Osteocyte (in vitro differentiated cells): ENCODE measurements at regions not wholly inside any gene's neighbourhood (a gene's known extent, or its start where the extent isn't known, plus 50 kb on each side); places are given as distances from the start of the nearest gene placed in this dataset.
"Not testable (repeated sequence)": the region's sequence is repeated elsewhere in the genome, so short reads cannot be mapped to it uniquely, and the experiment has no call there.

Source experiments
- DNase-seq: peaks from one replicate; pipeline ENCODE4 v3.0.0; 2021; ENCODE audit warnings: mixed read lengths; ENCODE audit not compliant: unreplicated experiment; ENCODE audit errors: extremely low spot score
- H3K27ac Mint-ChIP-seq: one replicate; pipeline ENCODE4 v1.8.0; 2021; ENCODE audit warnings: mild to moderate bottlenecking, mixed read lengths; ENCODE audit not compliant: unreplicated experiment
- H3K27me3 Mint-ChIP-seq: one replicate; pipeline ENCODE4 v1.8.0; 2021; ENCODE audit warnings: mixed read lengths; ENCODE audit not compliant: unreplicated experiment
- H3K36me3 Mint-ChIP-seq: one replicate; pipeline ENCODE4 v1.8.0; 2021; ENCODE audit warnings: mixed read lengths; ENCODE audit not compliant: unreplicated experiment
- H3K4me1 Mint-ChIP-seq: one replicate; pipeline ENCODE4 v1.8.0; 2021; ENCODE audit warnings: mixed read lengths; ENCODE audit not compliant: unreplicated experiment
- H3K4me3 Mint-ChIP-seq: one replicate; pipeline ENCODE4 v1.8.0; 2021; ENCODE audit warnings: mild to moderate bottlenecking, moderate library complexity, mixed read lengths; ENCODE audit not compliant: unreplicated experiment
- H3K9me3 Mint-ChIP-seq: one replicate; pipeline ENCODE4 v1.8.0; 2021; ENCODE audit warnings: mixed read lengths; ENCODE audit not compliant: unreplicated experiment
- CTCF ChIP-seq: fragments of 200-600 bp; sonication (generic); IDR thresholded peaks from 2 replicates; pipeline ENCODE4 v1.5.0; 2021; ENCODE audit warnings: antibody characterized with exemption, mild to moderate bottlenecking, moderate library complexity

GRCh38 chr3:28057539-28057938 lies 183.9 kb upstream of the CMC1 start:
- Mint-ChIP-seq H3K27me3 (peaks cover 14% of the 10 kb centered on the region), H3K4me1 (no peaks in the 10 kb centered on the region), H3K36me3 (no peaks in the 10 kb centered on the region), H3K4me3 (no peak overlapping the region), H3K9me3 (no peaks in the 10 kb centered on the region), H3K27ac (no peak overlapping the region)
- TF ChIP-seq CTCF: no peak
- no peak for DNase-seq

- peak overlapping the region; percentile 82 for H3K4me3 Mint-ChIP-seq
- not testable (repeated sequence) for DNase-seq, H3K36me3 Mint-ChIP-seq, H3K4me1 Mint-ChIP-seq, H3K9me3 Mint-ChIP-seq
- peaks cover 14% of the 10 kb centered on the region for H3K27me3 Mint-ChIP-seq
- peak overlapping the region; percentile 85 for H3K27ac Mint-ChIP-seq
Measured at GRCh38 chr3:28059199-28059598, 182.2 kb upstream of the CMC1 start.

DNA sequence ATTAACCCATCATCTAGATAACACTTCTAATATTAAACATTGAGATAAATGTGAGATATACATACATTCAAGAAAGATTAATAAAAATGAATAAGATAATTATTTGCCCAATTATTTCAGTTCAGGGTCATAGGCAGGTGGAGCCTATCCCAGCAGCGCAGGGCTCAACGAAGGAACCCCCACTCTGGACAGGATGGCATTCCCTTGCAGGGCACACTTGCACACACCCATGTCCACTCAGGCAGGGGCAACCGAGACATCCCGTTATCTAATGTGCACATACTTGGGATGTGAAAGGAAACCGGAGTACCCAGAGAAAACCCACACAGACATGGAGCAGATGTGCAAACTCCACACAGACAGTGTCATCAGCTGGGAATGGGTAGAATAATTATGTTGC lies 175.4 kb upstream of the CMC1 start:
- DNase-seq: no peak
- no peak overlapping the region for H3K4me3 Mint-ChIP-seq
- H3K27me3 Mint-ChIP-seq: no peaks in the 10 kb centered on the region
- no peaks in the 10 kb centered on the region for H3K36me3 Mint-ChIP-seq
- no peaks in the 10 kb centered on the region for H3K9me3 Mint-ChIP-seq
- no peak for TF ChIP-seq CTCF
- H3K27ac Mint-ChIP-seq: no peak overlapping the region
- H3K4me1 Mint-ChIP-seq: no peaks in the 10 kb centered on the region

DNA sequence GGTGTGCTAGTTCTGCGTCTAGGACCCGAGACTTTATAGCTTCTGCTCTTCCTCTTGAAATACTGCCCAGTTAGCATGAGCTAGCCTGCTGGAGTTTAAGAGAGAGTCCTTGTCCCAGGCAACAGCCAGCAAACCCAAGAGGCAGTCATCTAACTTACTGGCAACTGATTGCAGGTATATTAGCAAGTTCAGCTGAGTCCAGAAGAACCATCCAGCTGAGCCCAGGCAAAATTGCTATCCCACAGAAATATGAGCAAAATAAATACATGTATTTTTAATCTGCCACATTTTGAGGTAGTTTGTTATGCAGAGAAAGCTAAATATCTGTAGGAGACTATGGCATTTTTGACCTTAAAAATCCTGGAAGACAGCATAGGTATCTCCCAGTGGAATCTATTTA lies 174.4 kb upstream of the CMC1 start:
- Mint-ChIP-seq H3K27me3 (no peaks in the 10 kb centered on the region), H3K9me3 (no peaks in the 10 kb centered on the region), H3K36me3 (no peaks in the 10 kb centered on the region), H3K4me3 (no peak overlapping the region), H3K27ac (no peak overlapping the region), H3K4me1 (no peaks in the 10 kb centered on the region)
- TF ChIP-seq CTCF: no peak
- no peak for DNase-seq

GRCh38 chr3:28068342-28068741 lies 173.1 kb upstream of the CMC1 start:
- Mint-ChIP-seq H3K36me3 (no peaks in the 10 kb centered on the region), H3K4me3 (no peak overlapping the region), H3K4me1 (no peaks in the 10 kb centered on the region), H3K27me3 (peaks cover 8% of the 10 kb centered on the region), H3K9me3 (no peaks in the 10 kb centered on the region), H3K27ac (no peak overlapping the region)
- no peak for DNase-seq
- no peak for TF ChIP-seq CTCF

- Mint-ChIP-seq H3K9me3 (no peaks in the 10 kb centered on the region), H3K27ac (no peak overlapping the region), H3K4me3 (no peak overlapping the region), H3K36me3 (no peaks in the 10 kb centered on the region), H3K27me3 (peaks cover 11% of the 10 kb centered on the region), H3K4me1 (no peaks in the 10 kb centered on the region)
- TF ChIP-seq CTCF: no peak
- no peak for DNase-seq
Measured at GRCh38 chr3:28069438-28069837, 172.0 kb upstream of the CMC1 start.
